Mesendoderm (in vitro differentiated cells): ENCODE measurements at regions not wholly inside any gene's neighbourhood (a gene's known extent, or its start where the extent isn't known, plus 50 kb on each side); places are given as distances from the start of the nearest gene placed in this dataset.
"Not testable (repeated sequence)": the region's sequence is repeated elsewhere in the genome, so short reads cannot be mapped to it uniquely, and the experiment has no call there.

Experiments used
- DNase-seq: peaks from one replicate; pipeline ENCODE4 v3.0.0; 2013
- H2AK5ac ChIP-seq: 2 replicates; pipeline ENCODE4 v1.6.1; 2013; ENCODE audit warnings: low read length, inconsistent platforms
- H2BK120ac ChIP-seq: 2 replicates; pipeline ENCODE4 v1.6.1; 2013; ENCODE audit warnings: low read depth, mild to moderate bottlenecking, low read length, moderate library complexity, mixed read lengths
- H2BK15ac ChIP-seq: replicated peaks from 2 replicates; pipeline ENCODE4 v1.6.1; 2013; ENCODE audit warnings: low read depth, mild to moderate bottlenecking, moderate library complexity
- H2BK5ac ChIP-seq: 2 replicates; pipeline ENCODE4 v1.6.1; 2013; ENCODE audit warnings: low read length, inconsistent platforms
- H3K18ac ChIP-seq: 2 replicates; pipeline ENCODE4 v1.6.1; 2013; ENCODE audit warnings: mild to moderate bottlenecking, low read length, mixed read lengths
- H3K23ac ChIP-seq: one replicate; pipeline ENCODE4 v1.6.1; 2013; ENCODE audit warnings: low read length
- H3K27ac ChIP-seq: 2 replicates; pipeline ENCODE4 v1.5.1; 2013; ENCODE audit warnings: low read depth, mild to moderate bottlenecking, inconsistent platforms, low read length, moderate library complexity
- H3K27me3 ChIP-seq: 2 replicates; pipeline ENCODE4 v1.6.1; 2013; ENCODE audit warnings: low read length, control low read depth, mild to moderate bottlenecking, inconsistent platforms; ENCODE audit not compliant: insufficient read depth, poor library complexity
- H3K36me3 ChIP-seq: 2 replicates; pipeline ENCODE4 v1.6.1; 2013; ENCODE audit warnings: low read length, inconsistent platforms; ENCODE audit not compliant: control insufficient read depth, insufficient read depth
- H3K4ac ChIP-seq: one replicate; pipeline ENCODE4 v1.6.1; 2013; ENCODE audit warnings: low read depth, mild to moderate bottlenecking, low read length, moderate library complexity
- H3K4me1 ChIP-seq: 2 replicates; pipeline ENCODE4 v1.6.1; 2013; ENCODE audit warnings: low read depth, low read length, inconsistent platforms; ENCODE audit not compliant: control insufficient read depth
- H3K4me2 ChIP-seq: 2 replicates; pipeline ENCODE4 v1.6.1; 2013; ENCODE audit warnings: low read length
- H3K4me3 ChIP-seq: 2 replicates; pipeline ENCODE4 v1.5.1; 2013; ENCODE audit warnings: mild to moderate bottlenecking, low read length
- H3K56ac ChIP-seq: one replicate; pipeline ENCODE4 v1.6.1; 2013; ENCODE audit warnings: low read length
- H3K79me1 ChIP-seq: 2 replicates; pipeline ENCODE4 v1.6.1; 2013; ENCODE audit warnings: low read length, inconsistent platforms
- H3K79me2 ChIP-seq: 2 replicates; pipeline ENCODE4 v1.6.1; 2013; ENCODE audit warnings: mild to moderate bottlenecking, low read length; ENCODE audit not compliant: control insufficient read depth, insufficient read depth
- H3K9ac ChIP-seq: 2 replicates; pipeline ENCODE4 v1.6.1; 2013; ENCODE audit warnings: low read length, inconsistent platforms
- H4K5ac ChIP-seq: one replicate; pipeline ENCODE4 v1.6.1; 2013; ENCODE audit warnings: low read length
- H4K8ac ChIP-seq: one replicate; pipeline ENCODE4 v1.6.1; 2013; ENCODE audit warnings: low read depth, mild to moderate bottlenecking, control low read depth, low read length, moderate library complexity
- WGBS: extraction: QIAGEN DNeasy Blood & Tissue Kit; methylation state at CpG from one replicate; pipeline ENCODE4 v1.1.7; 2013; ENCODE audit warnings: low lambda C conversion rate, missing lambda C conversion rate; ENCODE audit not compliant: insufficient coverage; ENCODE audit errors: extremely low coverage; 5-methylcytosine and 5-hydroxymethylcytosine counted together

DNA sequence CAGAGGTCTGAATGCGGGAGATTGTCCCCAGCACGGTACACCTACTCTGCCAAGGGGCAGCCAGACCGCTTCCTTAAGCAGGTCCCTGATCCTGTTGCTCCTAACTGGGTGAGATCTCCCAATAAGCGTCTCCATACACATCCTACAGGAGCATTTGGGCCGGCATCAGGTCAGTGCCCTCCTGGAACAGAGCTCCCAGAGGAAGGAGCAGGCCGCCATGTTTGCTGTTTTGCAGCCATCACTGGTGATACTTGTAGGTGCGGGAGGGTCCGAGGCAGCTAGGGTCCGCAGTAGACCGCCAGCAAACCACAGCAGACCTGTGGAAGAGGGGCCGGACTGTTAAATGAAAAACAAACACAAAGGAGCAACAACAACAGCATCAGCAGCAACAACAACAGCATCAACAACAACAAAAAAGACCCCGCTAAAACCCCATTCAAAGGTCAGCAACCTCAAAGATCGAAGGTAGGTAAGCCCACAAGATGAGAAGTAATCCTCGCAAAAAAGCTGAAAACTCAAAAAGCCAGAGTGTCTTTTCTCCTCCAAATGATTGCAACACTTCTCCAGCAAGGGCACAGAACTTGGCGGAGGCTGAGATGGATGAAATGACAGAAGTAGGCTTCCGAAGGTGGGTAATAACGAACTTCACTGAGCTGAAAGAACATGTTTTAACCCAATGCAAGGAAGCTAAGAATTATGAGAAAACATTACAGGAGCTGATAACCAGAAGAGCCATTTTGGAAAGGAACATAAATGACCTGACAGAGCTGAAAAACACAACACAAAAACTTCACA lies 79.0 kb upstream of the CDH7 start:
- H3K56ac ChIP-seq = no peak overlapping the region
- no peaks in the 10 kb centered on the region for H3K27me3 ChIP-seq
- no peak overlapping the region for H3K27ac ChIP-seq
- no peak overlapping the region for H4K8ac ChIP-seq
- H3K79me2 ChIP-seq = no peaks in the 10 kb centered on the region
- WGBS = no CpG with 5 or more reads among the region's 17 CpGs
- H3K4me2 ChIP-seq = no peak overlapping the region
- no peak overlapping the region for H3K4me3 ChIP-seq
- H4K5ac ChIP-seq = no peak overlapping the region
- H3K79me1 ChIP-seq = no peaks in the 10 kb centered on the region
- H2BK15ac ChIP-seq = no peak overlapping the region
- H2AK5ac ChIP-seq = no peak overlapping the region
- no peaks in the 10 kb centered on the region for H3K4me1 ChIP-seq
- no peak overlapping the region for H3K9ac ChIP-seq
- H3K4ac ChIP-seq = no peak overlapping the region
- H2BK5ac ChIP-seq = no peak overlapping the region
- H2BK120ac ChIP-seq = no peak overlapping the region
- H3K18ac ChIP-seq = no peak overlapping the region
- H3K23ac ChIP-seq = no peak overlapping the region
- no peak for DNase-seq
- no peaks in the 10 kb centered on the region for H3K36me3 ChIP-seq

- not testable (repeated sequence) for H3K79me2 ChIP-seq, H2BK120ac ChIP-seq, H3K56ac ChIP-seq, H2BK15ac ChIP-seq, H3K9ac ChIP-seq, H2AK5ac ChIP-seq, DNase-seq, H2BK5ac ChIP-seq, H3K23ac ChIP-seq, H3K4ac ChIP-seq, H3K36me3 ChIP-seq, H3K79me1 ChIP-seq, H4K5ac ChIP-seq, H4K8ac ChIP-seq, H3K4me1 ChIP-seq, H3K18ac ChIP-seq, H3K27ac ChIP-seq, H3K4me2 ChIP-seq, H3K4me3 ChIP-seq, H3K27me3 ChIP-seq
- no CpG with 5 or more reads among the region's 3 CpGs for WGBS
Observed at GRCh38 chr18:65670145-65670544, 80.7 kb upstream of the CDH7 start.

GRCh38 chr18:65661391-65661790 lies 89.4 kb upstream of the CDH7 start:
- no peaks in the 10 kb centered on the region for H3K79me1 ChIP-seq
- H3K23ac ChIP-seq = no peak overlapping the region
- no peaks in the 10 kb centered on the region for H3K27me3 ChIP-seq
- WGBS = no CpG with 5 or more reads among the region's 1 CpG
- no peak overlapping the region for H2BK15ac ChIP-seq
- DNase-seq = no peak
- no peaks in the 10 kb centered on the region for H3K36me3 ChIP-seq
- no peak overlapping the region for H3K4me3 ChIP-seq
- no peak overlapping the region for H2AK5ac ChIP-seq
- no peak overlapping the region for H2BK120ac ChIP-seq
- H3K18ac ChIP-seq = no peak overlapping the region
- no peak overlapping the region for H4K5ac ChIP-seq
- no peak overlapping the region for H3K4me2 ChIP-seq
- no peak overlapping the region for H3K9ac ChIP-seq
- no peak overlapping the region for H3K4ac ChIP-seq
- H3K4me1 ChIP-seq = no peaks in the 10 kb centered on the region
- H3K27ac ChIP-seq = no peak overlapping the region
- no peak overlapping the region for H4K8ac ChIP-seq
- H3K56ac ChIP-seq = no peak overlapping the region
- H2BK5ac ChIP-seq = no peak overlapping the region
- H3K79me2 ChIP-seq = no peaks in the 10 kb centered on the region

DNA sequence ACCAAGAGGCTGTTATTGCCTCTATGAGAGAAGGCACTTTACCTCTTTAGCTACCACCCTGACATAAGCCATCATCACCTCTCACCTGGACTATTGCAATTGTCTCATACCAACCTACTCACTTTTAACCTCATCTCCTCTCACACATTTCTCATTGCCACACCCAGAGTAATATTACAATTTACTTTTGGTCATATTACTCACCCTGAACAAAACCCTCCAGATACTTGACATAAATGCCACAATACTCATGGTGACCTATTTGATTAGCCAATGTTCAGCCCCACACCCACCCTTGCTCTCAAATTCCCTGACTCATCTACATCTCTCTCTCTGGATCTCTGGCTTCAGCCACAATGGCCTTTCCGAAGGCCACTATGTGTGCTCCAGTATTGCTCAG lies 90.9 kb upstream of the CDH7 start:
- no CpG with 5 or more reads among the region's 1 CpG for WGBS
- no peak overlapping the region for H3K9ac ChIP-seq
- H3K27me3 ChIP-seq = no peaks in the 10 kb centered on the region
- H3K36me3 ChIP-seq = no peaks in the 10 kb centered on the region
- H4K5ac ChIP-seq = no peak overlapping the region
- H2BK15ac ChIP-seq = no peak overlapping the region
- no peaks in the 10 kb centered on the region for H3K4me1 ChIP-seq
- no peak overlapping the region for H3K18ac ChIP-seq
- H3K4ac ChIP-seq = no peak overlapping the region
- H3K79me1 ChIP-seq = no peaks in the 10 kb centered on the region
- H3K4me2 ChIP-seq = no peak overlapping the region
- no peak overlapping the region for H2BK120ac ChIP-seq
- H2BK5ac ChIP-seq = no peak overlapping the region
- no peak overlapping the region for H3K4me3 ChIP-seq
- H2AK5ac ChIP-seq = no peak overlapping the region
- no peak overlapping the region for H3K23ac ChIP-seq
- no peak overlapping the region for H3K56ac ChIP-seq
- DNase-seq = no peak
- H3K79me2 ChIP-seq = no peaks in the 10 kb centered on the region
- no peak overlapping the region for H3K27ac ChIP-seq
- no peak overlapping the region for H4K8ac ChIP-seq

GRCh38 chr18:65659312-65659711 lies 91.5 kb upstream of the CDH7 start:
- Histone ChIP-seq H3K27ac (no peak overlapping the region), H3K27me3 (no peaks in the 10 kb centered on the region), H4K8ac (no peak overlapping the region), H4K5ac (no peak overlapping the region), H3K79me2 (no peaks in the 10 kb centered on the region), H2AK5ac (no peak overlapping the region), H3K4me1 (no peaks in the 10 kb centered on the region), H2BK15ac (no peak overlapping the region), H3K79me1 (no peaks in the 10 kb centered on the region), H3K4me2 (no peak overlapping the region), H3K23ac (no peak overlapping the region), H3K36me3 (no peaks in the 10 kb centered on the region), H2BK5ac (no peak overlapping the region), H2BK120ac (no peak overlapping the region), H3K18ac (no peak overlapping the region), H3K56ac (no peak overlapping the region), H3K9ac (no peak overlapping the region), H3K4ac (no peak overlapping the region), H3K4me3 (no peak overlapping the region)
- no peak for DNase-seq

DNA sequence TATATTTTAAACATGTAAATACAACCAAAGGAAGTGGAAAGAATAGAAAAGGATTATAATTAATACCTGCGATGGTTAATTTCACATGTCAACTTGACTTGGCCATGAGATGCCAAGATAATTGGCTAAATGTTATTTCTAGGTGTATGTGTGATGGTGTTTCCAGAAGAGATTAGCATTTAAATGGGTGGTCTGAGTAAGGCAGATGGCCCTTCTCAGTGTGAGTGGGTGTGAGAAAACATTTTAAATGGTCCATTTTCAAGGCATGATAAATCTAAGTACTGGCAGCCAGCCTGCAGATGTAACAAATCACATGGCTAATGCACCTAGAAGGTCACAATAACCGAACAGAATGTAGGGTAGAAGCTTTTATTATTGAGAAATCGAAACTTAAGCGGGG lies 99.6 kb upstream of the CDH7 start:
- Histone ChIP-seq H3K36me3 (no peaks in the 10 kb centered on the region), H2AK5ac (no peak overlapping the region), H3K4ac (no peak overlapping the region), H2BK15ac (no peak overlapping the region), H3K79me2 (no peaks in the 10 kb centered on the region), H3K4me1 (no peaks in the 10 kb centered on the region), H4K5ac (no peak overlapping the region), H2BK5ac (no peak overlapping the region), H3K79me1 (no peaks in the 10 kb centered on the region), H3K23ac (no peak overlapping the region), H2BK120ac (no peak overlapping the region), H3K4me2 (no peak overlapping the region), H3K18ac (no peak overlapping the region), H3K27me3 (no peaks in the 10 kb centered on the region), H4K8ac (no peak overlapping the region), H3K4me3 (no peak overlapping the region), H3K9ac (no peak overlapping the region), H3K56ac (no peak overlapping the region), H3K27ac (no peak overlapping the region)
- no CpG with 5 or more reads among the region's 4 CpGs for WGBS
- no peak for DNase-seq
